Natural killer cell (primary cell): ENCODE measurements at regions not wholly inside any gene's neighbourhood (a gene's known extent, or its start where the extent isn't known, plus 50 kb on each side); places are given as distances from the start of the nearest gene placed in this dataset.

Experiments
- ATAC-seq, 3 donors: fragments of 150-1000 bp in 2 of 3; fragments of 200-7000 bp in 1 of 3; cut with Tn5 transposase; 1 replicate in 1 of 3; 2 replicates in 2 of 3; pipeline ENCODE4 v1.10.0; 2021; ENCODE audit warnings: mild to moderate bottlenecking in 2 of 3, moderate library complexity in 2 of 3
- DNase-seq, 2 donors: peaks; one replicate each; pipeline versions ENCODE4 v3.0.0 to v3.0.0-alpha.2; 2013 to 2021; ENCODE audit warnings: mixed read lengths in 1 of 2
- H3K27ac ChIP-seq: one replicate; pipeline ENCODE4 v1.5.1; 2013; ENCODE audit warnings: mild to moderate bottlenecking, low read length
- H3K27me3 ChIP-seq: one replicate; pipeline ENCODE4 v1.6.1; 2013; ENCODE audit warnings: low read length; ENCODE audit not compliant: control insufficient read depth, insufficient read depth
- H3K36me3 ChIP-seq: one replicate; pipeline ENCODE4 v1.6.1; 2013; ENCODE audit warnings: low read length; ENCODE audit not compliant: control insufficient read depth, insufficient read depth
- H3K4me1 ChIP-seq: one replicate; pipeline ENCODE4 v1.6.1; 2013; ENCODE audit warnings: low read length; ENCODE audit not compliant: control insufficient read depth, insufficient read depth
- H3K4me3 ChIP-seq: one replicate; pipeline ENCODE4 v1.5.1; 2013; ENCODE audit warnings: low read length
- H3K9me3 ChIP-seq: one replicate; pipeline ENCODE4 v1.6.1; 2013; ENCODE audit warnings: low read length; ENCODE audit not compliant: control insufficient read depth, insufficient read depth
- H3K27ac Mint-ChIP-seq, 2 donors: one replicate each; pipeline ENCODE4 v1.8.0; 2022; ENCODE audit warnings: mild to moderate bottlenecking in 2 of 2, mixed read lengths in 2 of 2, moderate library complexity in 1 of 2
- H3K27me3 Mint-ChIP-seq, 2 donors: one replicate each; pipeline ENCODE4 v1.8.0; 2022; ENCODE audit warnings: low read depth in 2 of 2, mixed read lengths in 2 of 2
- H3K36me3 Mint-ChIP-seq: one replicate; pipeline ENCODE4 v1.8.0; 2022; ENCODE audit warnings: mixed read lengths
- H3K4me1 Mint-ChIP-seq, 2 donors: one replicate each; pipeline ENCODE4 v1.8.0; 2022; ENCODE audit warnings: mixed read lengths in 2 of 2
- H3K4me3 Mint-ChIP-seq: one replicate; pipeline ENCODE4 v1.8.0; 2022; ENCODE audit warnings: mild to moderate bottlenecking, moderate library complexity, mixed read lengths
- H3K9me3 Mint-ChIP-seq, 2 donors: one replicate each; pipeline ENCODE4 v1.8.0; 2022; ENCODE audit warnings: mixed read lengths in 2 of 2
- CTCF ChIP-seq: fragments of 200-600 bp; IDR thresholded peaks from one replicate; pipeline ENCODE4 v1.8.0; 2022; ENCODE audit warnings: antibody characterized with exemption
- WGBS: methylation state at CpG from one replicate; pipeline ENCODE4 v1.1.7; 2013; ENCODE audit warnings: missing lambda C conversion rate; ENCODE audit not compliant: insufficient coverage; 5-methylcytosine and 5-hydroxymethylcytosine counted together
- intact Hi-C: fragments of 100-400 bp; cut with micrococcal nuclease; formaldehyde crosslinking; loops from one replicate; pipeline ENCODE4 v1.14.2; 2022

- Histone ChIP-seq H3K9me3 (no peaks in the 10 kb centered on the region), H3K4me1 (no peaks in the 10 kb centered on the region), H3K27me3 (no peaks in the 10 kb centered on the region), H3K4me3 (no peak overlapping the region), H3K27ac (no peak overlapping the region), H3K36me3 (no peaks in the 10 kb centered on the region)
- Mint-ChIP-seq H3K4me3 (no peak overlapping the region), H3K9me3 (no peaks in the 10 kb centered on the region), H3K4me1 (no peaks in the 10 kb centered on the region), H3K36me3 (no peaks in the 10 kb centered on the region), H3K27ac (no peak overlapping the region), H3K27me3 (peaks cover 0 to 6% of the 10 kb centered on the region in 2 donors)
- 80% methylated on average over 19 of the region's 19 CpGs for WGBS
- ATAC-seq (no peak), DNase-seq (no peak)
- intact Hi-C loops, result no loop called here
- TF ChIP-seq CTCF, result no peak
Observed at GRCh38 chr18:10067670-10068659, 154.1 kb downstream of the VAPA start.

- no peaks in the 10 kb centered on the region for H3K4me1 ChIP-seq
- no peaks in the 10 kb centered on the region for H3K36me3 ChIP-seq
- Mint-ChIP-seq H3K9me3 (no peaks in the 10 kb centered on the region), H3K4me1 (no peaks in the 10 kb centered on the region), H3K4me3 (no peak overlapping the region), H3K27ac (no peak overlapping the region), H3K27me3 (peaks cover 0 to 5% of the 10 kb centered on the region in 2 donors), H3K36me3 (no peaks in the 10 kb centered on the region)
- ATAC-seq (no peak), DNase-seq (no peak)
- H3K4me3 ChIP-seq, result no peak overlapping the region
- 94% methylated on average over 22 of the region's 22 CpGs for WGBS
- intact Hi-C loops, result no loop called here
- no peaks in the 10 kb centered on the region for H3K27me3 ChIP-seq
- no peak overlapping the region for H3K27ac ChIP-seq
- TF ChIP-seq CTCF, result no peak
- no peaks in the 10 kb centered on the region for H3K9me3 ChIP-seq
Observed at GRCh38 chr18:10068766-10069567, 155.2 kb downstream of the VAPA start.

DNA sequence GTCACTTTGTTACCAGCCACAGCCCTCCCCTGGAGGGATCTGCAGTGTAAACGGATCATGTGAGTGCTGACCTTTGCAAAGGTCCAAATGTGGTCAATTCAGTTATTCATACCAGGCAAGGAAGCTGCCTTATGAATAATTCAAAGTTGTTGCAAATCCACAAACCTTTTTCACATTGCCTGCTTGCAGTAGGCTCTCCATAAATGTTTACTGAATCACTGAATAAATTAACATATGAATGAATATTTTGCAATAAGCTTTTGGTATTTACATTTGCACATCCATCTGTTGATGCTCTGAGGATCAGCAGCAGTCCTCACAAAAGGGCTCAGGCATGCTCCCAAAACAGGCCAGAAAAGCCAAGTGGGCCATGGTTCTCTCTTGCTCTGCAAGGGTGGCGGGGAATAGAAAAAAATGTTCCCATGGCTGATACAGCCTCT, 156.8 kb downstream of the VAPA start:
- Mint-ChIP-seq H3K36me3 (no peaks in the 10 kb centered on the region), H3K9me3 (no peaks in the 10 kb centered on the region), H3K27ac (no peak overlapping the region), H3K27me3 (peaks cover 0 to 4% of the 10 kb centered on the region in 2 donors), H3K4me3 (no peak overlapping the region), H3K4me1 (no peaks in the 10 kb centered on the region)
- H3K27ac ChIP-seq, result no peak overlapping the region
- no peak for ATAC-seq
- no peaks in the 10 kb centered on the region for H3K4me1 ChIP-seq
- WGBS, result 94% methylated on average over 2 of the region's 2 CpGs
- intact Hi-C loops, result no loop called here
- H3K27me3 ChIP-seq, result no peaks in the 10 kb centered on the region
- no peaks in the 10 kb centered on the region for H3K36me3 ChIP-seq
- no peak overlapping the region for H3K4me3 ChIP-seq
- no peaks in the 10 kb centered on the region for H3K9me3 ChIP-seq
- no peak for TF ChIP-seq CTCF
- DNase-seq, result no peak
